ENCODE measurements at regions not wholly inside any gene's neighbourhood (a gene's known extent, or its start where the extent isn't known, plus 50 kb on each side); places are given as distances from the start of the nearest gene placed in this dataset.

DNA sequence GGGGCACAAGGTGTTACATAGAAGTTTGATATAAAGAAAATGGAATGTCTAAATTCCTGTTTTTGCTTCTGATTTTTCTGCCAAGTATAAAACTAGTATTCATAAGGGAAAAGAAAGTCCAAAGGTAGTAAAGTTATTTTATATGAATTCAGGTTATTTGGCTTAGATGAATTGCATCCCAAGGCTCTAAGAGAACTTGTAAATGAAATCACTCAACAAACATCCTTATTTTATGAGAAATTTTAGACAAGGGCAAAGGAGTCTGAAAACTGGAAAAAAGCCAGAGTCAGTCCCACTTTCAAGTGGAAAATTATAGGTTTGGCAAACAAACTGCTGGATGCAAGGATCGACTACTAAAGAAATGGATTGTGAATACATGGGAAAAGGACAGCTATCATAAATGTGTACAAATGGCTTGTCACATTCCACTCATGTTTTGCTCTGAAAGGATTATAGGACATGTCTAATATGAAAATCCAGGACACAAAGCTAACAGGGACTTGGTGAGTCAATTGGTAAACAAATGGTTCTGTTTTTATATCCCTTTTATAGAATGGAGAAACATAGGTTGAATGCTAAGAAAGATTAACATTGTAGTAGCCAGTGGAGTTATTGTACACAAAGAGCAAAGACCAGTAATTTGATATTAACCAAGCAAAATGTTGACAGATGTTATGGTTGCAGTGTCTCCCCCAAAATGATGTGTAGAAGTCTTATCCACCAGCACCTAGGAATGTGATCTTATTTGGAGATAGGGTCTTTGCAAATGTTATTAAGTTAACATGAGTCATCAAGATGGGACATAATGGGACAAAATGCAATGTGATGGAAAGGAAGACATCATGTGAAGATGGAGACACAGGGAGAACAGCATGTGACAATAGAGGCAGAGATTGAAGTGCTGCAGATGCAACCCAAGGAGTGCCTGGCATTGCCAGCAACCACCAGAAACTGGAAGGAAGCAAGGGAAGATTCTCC, 495.7 kb downstream of the TLE1 start:
- DNase-seq (ENCODE audit: low read depth in 2 of 2): no peak

DNA sequence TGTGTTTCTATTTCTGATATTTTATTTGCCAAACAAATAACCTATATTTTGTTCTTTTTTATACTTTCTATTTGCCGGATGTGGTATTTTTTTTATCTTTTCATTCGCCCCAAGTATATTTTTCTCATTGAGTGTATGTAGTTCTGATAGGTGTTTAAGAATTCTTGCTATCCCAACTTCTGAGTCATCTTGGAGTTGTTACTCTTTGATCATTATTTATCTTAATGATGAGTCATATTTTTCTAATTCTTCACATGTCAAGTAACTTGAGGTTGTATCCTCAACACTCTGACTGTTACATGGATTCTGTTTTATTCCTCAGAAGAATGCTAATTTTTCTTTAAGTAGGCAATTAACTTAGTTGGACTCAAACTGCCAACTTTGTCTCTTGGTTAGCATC, 498.1 kb downstream of the TLE1 start:
- DNase-seq (ENCODE audit: low read depth in 2 of 2): no peak

DNA sequence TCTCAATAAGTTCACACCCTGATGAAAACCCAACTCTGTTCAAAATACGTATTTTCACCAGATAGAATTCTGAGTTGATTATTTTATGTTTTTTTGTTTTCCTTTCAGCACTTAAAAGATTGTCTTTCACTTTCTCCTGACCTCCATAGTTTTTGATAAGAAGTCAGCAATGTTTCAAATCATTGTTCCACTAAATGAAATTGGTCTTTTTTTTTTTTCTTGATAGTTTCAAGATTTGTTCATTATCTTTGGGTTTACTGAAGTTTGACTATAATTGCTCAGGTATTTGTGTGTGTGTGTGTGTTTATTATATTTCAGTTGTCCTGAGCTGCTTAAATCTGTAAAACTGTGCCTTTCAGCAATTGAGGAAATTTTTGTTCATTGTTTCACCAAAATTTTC, 498.7 kb downstream of the TLE1 start:
- no peak for DNase-seq (ENCODE audit: low read depth in 2 of 2)

DNA sequence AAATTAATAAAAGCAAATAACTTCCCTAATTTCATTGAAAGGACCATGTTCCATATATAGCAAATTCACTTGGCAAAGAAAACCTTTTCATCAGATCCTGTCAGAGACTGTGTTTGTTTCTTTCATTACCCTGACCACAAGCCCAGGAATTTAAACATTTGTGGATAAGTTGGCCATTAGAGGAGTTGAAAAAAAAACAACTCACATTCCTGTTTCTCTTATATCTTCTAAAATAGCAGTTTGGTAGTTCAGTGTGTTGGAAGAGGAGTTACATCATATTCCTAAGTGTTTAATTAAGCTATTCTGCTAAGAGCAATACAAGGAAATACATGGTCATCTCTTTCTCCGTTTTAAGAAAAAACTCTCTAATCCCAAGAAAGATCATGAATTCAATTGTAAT, 505.6 kb downstream of the TLE1 start:
- no peak for DNase-seq (ENCODE audit: low read depth in 2 of 2)

DNA sequence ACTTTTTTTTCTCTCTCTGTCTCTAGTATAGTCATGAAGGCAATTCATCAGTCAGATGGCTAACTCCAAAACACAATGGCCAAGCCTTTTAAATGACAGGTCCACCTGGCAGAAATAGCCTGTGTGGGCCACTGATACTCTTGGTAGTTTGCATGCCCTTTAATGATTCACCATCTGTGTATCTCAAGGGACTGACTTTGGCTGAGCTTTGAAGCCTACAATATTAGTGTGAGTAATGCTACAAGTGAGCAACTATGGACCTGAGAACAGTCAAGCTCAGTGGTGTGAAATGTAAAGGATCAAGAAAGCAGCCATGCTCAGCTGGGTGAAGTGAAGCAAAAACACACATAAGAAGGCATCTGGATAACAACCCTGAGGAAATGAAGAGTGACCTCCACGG, 506.9 kb downstream of the TLE1 start:
- no peak for DNase-seq (ENCODE audit: low read depth in 2 of 2)

DNA sequence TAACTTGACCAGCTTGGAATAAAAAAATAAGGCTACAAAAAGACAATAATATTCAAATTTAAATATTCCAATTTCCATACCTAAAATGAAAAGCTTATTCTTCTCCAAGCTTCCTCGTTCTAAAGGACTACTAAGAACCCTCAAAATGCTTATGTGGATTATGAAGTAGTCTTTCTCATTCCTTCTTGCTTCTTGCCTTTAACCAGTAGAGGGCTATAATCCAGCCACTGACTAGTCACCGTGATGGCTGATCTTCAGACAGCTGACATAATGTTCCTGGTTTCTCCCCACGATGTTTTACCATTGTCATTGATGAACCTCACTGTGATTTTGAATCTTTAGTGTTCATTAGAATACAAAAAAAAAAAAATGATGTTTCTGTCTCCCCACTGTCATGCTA, 515.3 kb downstream of the TLE1 start:
- no peak for DNase-seq (ENCODE audit: low read depth in 2 of 2)

DNA sequence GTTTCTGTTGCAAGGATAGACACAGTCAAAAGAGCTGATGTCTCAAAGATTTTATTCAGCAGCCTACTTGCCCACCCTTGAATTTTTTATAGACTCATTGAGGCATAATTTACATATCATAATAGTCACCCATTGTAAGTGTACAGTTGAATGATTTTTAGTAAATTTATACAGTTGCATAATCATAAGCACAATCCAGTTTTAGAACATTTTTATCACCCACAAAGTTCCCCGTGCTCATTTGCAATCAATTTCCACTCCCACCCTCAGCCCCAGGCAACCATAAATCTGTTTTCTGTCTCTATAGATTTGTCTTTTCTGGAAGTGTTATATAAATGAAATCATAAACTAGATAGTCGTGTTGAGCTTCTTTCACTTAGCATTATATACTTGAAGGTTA, 517.7 kb downstream of the TLE1 start:
- no peak for DNase-seq (ENCODE audit: low read depth in 2 of 2)

DNA sequence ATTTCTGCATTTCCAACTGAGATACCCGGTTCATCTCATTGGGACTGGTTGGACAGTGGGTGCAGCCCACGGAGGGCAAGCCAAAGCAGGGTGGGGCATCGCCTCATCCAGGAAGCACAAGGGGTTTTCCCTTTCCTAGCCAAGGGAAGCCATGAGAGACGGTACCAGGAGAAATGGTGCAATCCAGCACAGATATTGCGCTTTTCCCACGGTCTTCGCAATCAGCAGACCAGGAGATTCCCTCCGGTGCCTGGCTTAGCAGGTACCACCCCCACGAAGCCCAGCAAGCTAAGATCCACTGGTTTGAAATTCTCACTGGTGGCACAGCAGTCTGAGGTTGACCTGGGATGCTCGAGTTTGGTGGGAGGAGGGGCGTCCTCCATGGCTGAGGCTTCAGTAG, 527.0 kb downstream of the TLE1 start:
- DNase-seq (ENCODE audit: low read depth in 2 of 2): no peak

DNA sequence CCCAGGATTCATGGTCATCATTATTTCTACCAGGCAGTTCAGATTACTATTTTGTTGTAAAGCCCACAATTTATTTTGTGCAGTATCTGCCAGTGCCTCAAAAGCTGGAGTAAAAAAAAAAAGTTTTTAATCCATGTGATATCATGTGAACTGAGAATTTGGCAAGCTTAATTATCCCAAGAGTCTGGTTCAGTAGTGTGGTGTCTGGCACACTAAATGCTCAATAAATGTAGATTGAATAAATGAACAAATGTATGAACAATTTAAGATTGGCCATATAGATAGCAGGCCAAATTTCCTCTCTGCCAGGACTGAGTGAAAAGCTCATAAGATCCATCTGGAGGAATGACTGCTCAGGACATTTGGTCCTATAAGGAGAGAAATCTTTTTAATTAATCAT, 533.0 kb downstream of the TLE1 start:
- DNase-seq (ENCODE audit: low read depth in 2 of 2): no peak

DNA sequence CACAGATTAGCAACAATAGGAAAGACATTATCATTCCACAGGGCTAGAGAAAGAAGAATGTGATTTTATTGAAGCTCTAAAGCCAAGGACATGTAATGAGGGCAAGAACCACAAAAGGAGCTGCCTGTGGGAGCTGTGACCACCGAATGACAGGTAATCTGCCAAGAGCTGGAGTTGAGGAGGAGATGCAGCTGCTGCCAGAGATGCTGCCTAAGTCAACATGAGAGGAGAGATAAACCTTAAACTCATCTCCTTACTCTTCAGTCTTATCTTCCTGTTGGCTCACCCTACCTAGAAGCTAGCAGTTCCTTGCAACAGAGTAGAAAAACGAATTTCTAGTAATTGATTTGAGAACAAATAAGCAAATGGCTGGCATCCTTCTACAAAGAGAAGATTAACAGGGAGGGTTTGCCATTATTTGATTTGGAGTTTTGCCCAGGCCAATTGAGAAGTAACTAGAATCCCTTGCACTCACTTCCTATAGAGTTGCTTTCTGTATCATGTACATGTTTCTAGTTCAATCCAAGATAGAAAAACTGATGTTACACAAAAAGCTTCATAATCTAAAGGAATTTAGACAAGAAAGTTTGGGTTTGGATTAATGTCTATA, 539.2 kb downstream of the TLE1 start:
- no peak for DNase-seq (ENCODE audit: low read depth in 2 of 2)

DNA sequence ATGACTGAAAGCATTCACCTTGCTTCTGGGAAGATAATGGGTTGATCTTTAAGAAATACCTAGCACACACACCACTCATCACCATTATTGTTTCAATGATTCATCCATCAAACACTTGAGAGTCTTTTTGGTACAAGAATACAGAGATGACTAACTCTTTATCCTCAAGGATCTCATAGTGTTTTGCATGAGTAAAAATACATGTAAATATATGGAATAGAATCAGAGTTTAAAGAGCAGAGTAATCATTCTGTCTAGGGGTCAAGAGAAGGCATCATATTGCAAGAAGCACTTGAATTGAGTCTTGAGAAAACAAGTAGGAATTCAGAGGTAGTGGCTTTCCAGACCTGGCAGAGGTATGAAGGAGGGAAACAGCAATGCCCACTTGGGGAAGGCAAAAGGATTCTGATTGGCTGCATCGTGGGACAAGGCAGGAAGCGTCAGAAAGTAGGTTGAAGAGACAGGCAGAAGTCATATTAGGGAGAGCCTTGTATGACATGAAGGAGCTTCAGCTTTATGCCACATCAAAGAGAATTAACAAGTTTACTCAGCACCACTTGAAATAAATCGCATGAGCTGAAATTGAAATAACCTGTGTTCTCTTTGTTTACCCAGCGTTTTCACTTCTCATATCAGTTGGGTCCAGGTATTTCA, 542.5 kb downstream of the TLE1 start:
- no peak for DNase-seq (ENCODE audit: low read depth in 2 of 2)

DNA sequence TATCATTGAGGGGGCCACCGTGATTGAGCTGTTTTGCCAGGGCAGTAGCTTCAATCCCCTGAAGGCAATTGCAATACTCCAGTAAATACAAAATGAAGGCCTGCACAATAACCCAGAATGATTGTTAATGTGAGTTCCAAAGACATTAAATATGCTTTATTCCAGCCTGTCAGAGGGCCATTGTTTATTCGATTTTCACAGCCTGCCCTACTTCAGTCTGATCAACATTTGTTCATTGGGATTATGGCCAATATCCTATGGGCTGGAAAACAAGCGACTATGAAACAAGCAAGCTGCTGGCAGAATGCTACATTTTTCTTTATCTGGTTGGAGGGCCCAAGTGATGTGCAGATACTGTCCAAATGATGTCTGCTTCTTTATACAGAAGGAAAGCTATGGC, 543.1 kb downstream of the TLE1 start:
- no peak for DNase-seq (ENCODE audit: low read depth in 2 of 2)

DNA sequence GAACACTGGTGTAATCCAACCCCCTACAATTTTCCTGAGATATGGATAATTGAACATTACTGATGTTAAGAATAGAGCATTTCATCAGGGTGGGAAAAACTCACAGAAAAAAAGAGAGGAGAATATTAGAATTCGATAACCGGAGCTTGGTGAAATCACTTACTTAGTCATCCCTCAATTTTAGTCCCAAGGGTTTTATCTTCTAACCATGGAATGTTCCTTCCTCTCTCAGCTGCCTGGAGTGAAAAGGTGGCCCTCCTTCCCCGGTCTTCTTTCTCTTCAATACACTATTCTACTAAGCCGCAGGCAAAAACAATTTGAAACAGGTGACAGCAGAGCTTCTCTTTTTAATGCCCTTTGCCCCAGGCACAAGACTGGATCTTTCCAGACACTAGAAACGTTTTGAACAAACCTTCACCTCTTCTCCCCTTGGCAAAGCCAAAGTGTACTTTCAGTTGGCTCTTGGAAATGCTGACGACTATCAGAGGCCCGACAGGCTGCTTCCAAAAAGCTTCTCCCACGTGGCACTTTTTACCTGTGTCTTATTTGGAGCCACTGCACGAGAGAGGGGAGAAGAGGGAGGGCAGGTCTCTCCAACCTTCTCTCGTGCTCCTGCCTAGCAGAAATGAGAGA, 543.9 kb downstream of the TLE1 start:
- DNase-seq (ENCODE audit: low read depth in 2 of 2): no peak

DNA sequence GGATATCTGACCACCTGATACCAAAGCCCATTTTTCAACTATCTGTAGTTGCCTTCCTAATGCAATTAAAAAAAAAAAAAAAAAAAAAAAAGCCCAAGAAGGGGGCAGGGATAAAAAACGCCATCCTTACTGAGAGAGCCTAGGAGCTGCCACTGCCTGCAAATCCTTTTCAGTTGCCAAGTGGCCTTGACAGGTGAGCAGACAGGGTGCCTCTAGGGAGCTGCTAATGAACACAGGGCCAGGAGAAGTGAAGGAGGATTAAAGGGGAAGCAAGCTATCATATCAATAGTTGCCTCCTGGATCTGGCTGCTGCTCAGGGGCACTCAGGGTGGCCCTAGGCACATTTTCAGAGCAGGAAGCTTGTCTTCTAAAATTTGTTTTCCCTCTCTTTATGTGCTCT, 547.4 kb downstream of the TLE1 start:
- no peak for DNase-seq (ENCODE audit: low read depth in 2 of 2)

DNA sequence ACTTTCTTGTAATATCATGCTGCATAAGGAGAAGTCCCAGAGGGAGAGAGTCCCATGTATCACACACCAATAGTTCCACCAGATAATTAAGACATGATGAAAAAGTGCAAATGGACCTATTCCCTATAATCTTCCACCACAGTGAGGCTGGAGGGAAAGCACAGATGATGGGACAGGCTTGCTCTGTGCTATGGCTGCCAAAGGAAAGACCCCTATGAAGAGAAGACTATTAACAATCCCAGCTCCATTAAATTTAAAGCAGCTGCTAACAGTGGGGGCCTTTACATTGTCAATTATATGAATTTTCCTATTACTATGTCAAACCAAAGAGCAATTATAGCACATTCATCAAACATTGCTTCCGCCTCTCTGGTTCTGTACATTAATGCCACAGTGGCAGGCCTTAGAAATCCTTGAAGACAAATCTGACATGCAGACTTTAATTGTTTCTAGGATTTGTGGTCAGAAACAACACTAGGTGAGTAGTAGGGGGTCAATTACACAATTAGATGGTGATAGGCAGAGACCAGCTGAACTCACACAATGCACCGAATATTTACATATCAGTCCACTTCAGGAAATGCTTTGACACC, 551.3 kb downstream of the TLE1 start:
- DNase-seq (ENCODE audit: low read depth in 2 of 2): no peak

DNA sequence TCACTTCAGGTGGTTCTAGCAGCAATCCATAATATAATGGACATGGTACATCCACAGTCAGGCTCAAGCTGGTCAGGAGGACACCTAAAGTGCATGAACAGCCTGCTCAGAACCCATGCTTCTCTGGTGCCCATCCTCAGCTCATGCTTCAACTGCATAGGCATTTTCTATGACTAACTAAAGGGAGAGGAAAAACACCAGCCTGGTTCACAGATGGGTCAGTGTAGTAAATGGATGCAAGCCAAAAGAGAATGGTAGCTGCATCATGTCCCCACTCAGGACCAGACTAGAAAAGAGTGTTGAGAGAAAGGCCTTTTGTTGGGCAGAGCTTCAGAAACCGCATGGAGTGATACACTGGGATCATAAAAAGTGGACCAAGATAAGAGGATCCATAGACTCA, 556.6 kb downstream of the TLE1 start:
- DNase-seq (ENCODE audit: low read depth in 2 of 2): no peak

DNA sequence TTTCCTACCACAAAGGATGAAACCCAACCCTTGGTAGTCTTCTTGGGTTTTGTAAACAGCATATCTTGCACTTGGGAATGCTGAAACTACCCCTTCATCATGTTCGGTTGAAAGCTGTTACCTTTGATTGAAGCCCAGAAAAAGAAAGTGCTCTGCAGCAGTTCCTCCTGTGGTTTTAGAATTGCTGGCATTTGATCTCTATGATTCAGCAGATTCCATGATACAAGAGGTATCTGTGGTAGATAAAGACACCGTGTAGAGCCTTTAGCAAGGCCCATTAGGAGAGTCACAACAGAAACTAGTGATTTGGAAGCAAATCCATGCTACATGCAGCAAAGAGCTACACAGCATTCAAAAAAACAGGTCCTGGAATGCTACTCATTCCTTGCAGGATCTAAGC, 557.0 kb downstream of the TLE1 start:
- no peak for DNase-seq (ENCODE audit: low read depth in 2 of 2)

DNA sequence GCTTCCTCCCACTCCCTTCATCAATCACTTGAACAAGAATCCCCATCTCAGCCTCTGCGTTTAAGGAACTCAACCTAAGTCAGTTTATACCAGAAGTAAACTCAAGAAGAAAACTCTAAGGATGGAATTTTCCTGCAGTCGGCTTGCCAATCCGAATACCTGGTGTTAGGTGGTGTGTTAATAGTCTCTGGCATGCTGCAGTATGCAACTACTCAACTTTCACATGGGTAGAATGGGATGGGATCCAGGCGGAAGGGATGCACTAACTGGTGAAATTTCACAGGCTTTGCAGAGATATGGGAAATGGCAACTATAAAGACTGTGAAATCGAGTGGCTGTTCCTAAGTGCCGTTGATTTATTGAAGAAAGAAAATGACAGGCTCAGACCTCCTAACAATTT, 560.6 kb downstream of the TLE1 start:
- no peak for DNase-seq (ENCODE audit: low read depth in 2 of 2)

DNA sequence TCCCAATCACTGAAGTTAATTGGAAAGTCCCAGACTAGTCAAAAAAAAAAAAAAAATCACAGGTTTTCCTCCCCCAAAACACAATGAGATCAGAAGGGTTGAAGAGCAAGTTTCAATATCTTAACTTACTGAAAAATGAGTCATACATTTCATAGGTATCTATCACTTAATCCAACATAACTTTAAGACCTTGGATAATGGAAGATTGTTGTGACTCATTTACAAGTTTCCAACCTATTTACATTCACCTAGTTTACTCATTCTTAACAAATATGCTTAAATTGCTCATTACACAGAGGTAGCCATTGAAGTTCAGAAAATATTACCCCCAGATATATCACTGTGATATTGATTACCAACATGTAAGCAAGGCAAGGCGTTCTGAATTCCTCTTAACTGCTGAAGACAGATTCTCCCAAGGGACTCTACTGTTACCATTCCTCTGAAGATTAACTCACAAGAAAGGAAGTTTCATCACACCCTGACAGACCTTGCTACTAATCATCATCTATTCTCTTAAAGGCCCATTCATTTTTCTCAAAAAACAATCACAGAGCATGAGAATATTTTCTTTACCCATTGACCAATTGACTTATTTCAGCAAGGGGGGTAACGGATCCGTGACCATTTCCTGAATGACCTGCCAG, 563.8 kb downstream of the TLE1 start:
- DNase-seq (ENCODE audit: low read depth in 2 of 2): no peak

DNA sequence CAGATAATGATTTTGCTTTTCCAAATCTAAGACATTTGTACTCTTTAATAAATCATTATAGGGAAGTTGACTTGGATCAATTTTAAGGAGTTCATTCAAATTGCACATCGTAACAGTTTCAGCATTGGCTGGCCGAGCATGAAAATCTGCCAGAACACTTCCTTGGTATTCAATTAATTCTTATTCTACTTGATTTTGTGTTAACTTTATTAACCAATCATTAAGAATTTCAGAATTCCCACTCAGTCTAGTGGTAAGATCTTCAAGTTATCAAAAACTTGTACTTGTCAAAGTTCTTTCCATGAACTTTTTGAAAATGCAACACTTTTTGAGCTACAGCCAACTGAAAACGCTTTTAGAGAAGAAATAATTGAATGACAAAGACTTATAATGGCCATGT, 565.8 kb downstream of the TLE1 start:
- DNase-seq (ENCODE audit: low read depth in 2 of 2): no peak

DNA sequence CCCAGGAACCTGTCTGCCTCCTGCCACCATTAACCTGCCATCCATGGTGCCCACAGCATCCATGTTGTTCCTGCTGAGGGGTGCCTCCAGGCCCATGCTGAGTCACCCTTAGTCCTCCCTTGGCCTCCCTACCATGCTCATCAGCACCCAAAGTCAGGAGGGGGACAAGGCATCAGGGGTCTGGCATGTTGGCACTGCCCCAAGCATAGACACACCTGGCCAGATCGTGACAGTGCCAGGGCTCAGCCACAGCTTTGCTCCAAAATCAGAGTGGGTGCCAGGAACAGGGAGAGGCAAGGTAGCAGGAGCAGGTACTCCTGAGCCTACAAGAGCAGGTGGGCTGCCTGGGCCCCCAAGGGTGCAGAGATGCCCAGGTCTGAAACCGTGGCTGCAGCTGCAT, 566.6 kb downstream of the TLE1 start:
- no peak for DNase-seq (ENCODE audit: low read depth in 2 of 2)

DNA sequence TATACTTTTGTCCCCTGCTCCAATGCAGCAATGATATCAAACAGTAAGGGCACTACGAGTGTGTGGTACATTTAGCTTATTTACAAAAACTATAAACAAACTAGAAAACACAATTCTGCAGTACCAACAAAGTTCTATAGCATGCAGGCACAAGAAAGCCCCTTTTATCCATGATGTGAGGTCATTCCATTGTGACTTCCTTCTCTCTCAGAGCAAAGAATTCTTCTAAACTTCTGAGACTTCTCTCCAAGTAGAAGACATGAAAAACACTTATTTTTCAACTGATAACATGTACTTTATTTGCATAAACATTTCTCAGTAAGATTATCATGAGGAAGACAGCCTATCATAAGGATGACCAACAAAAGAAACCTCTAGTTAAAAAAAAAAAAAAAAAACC, 569.8 kb downstream of the TLE1 start:
- DNase-seq (ENCODE audit: low read depth in 2 of 2): no peak

Data from activated CD4-positive, alpha-beta T cell treated with anti-CD3 and anti-CD28 coated beads for 24 hours (primary cell).